Breast epithelium (tissue), 4 donors: ENCODE measurements at regions not wholly inside any gene's neighbourhood (a gene's known extent, or its start where the extent isn't known, plus 50 kb on each side); places are given as distances from the start of the nearest gene placed in this dataset.
"Not testable (repeated sequence)": the region's sequence is repeated elsewhere in the genome, so short reads cannot be mapped to it uniquely, and the experiment has no call there.

ENCODE experiments used
- DNase-seq, 2 donors: peaks; one replicate each; pipeline ENCODE4 v3.0.0-alpha.2; 2019; ENCODE audit warnings: low spot score in 2 of 2
- H3K27ac ChIP-seq, 2 donors: fragments of 200-600 bp; sonication (generic) in 1 of 2; one replicate each; pipeline ENCODE4 v1.5.1; 2016 to 2019; ENCODE audit warnings: mild to moderate bottlenecking in 1 of 2
- H3K27me3 ChIP-seq, 2 donors: fragments of 200-600 bp; sonication (generic) in 1 of 2; one replicate each; pipeline versions ENCODE4 v1.5.1 to v1.6.0; 2017 to 2019; ENCODE audit warnings: control low read depth in 1 of 2, mild to moderate bottlenecking in 1 of 2
- H3K36me3 ChIP-seq: fragments of 200-600 bp; one replicate; pipeline ENCODE4 v1.5.1; 2019
- H3K4me1 ChIP-seq, 2 donors: fragments of 200-600 bp; sonication (generic); one replicate each; pipeline ENCODE4 v1.5.1; 2016 to 2019; ENCODE audit warnings: control low read depth in 1 of 2
- H3K4me3 ChIP-seq, 3 donors: fragments of 200-600 bp; sonication (generic); 1 replicate in 2 of 3; 2 replicates in 1 of 3; pipeline ENCODE4 v1.5.1; 2016 to 2019; ENCODE audit warnings: mild to moderate bottlenecking in 3 of 3, moderate library complexity in 2 of 3
- H3K9me3 ChIP-seq, 2 donors: fragments of 200-600 bp; sonication (generic) in 1 of 2; one replicate each; pipeline ENCODE4 v1.5.1; 2016 to 2019; ENCODE audit warnings: control low read depth in 1 of 2
- CTCF ChIP-seq, 3 donors: fragments of 450-650 bp; IDR thresholded peaks; one replicate each; pipeline ENCODE4 v1.5.1; 2016 to 2017; ENCODE audit warnings: antibody characterized with exemption in 3 of 3, mild to moderate bottlenecking in 3 of 3, moderate library complexity in 3 of 3
- POLR2A ChIP-seq: fragments of 450-650 bp; IDR thresholded peaks from one replicate; pipeline ENCODE4 v1.6.1; 2016; ENCODE audit warnings: antibody characterized with exemption, mild to moderate bottlenecking, moderate library complexity
- POLR2AphosphoS5 ChIP-seq, 3 donors: sonication (generic); formaldehyde crosslinking; IDR thresholded peaks; one replicate each; pipeline ENCODE4 v1.6.1; 2017; ENCODE audit warnings: antibody characterized with exemption in 3 of 3
- intact Hi-C: fragments of 100-400 bp; cut with DNase I; formaldehyde crosslinking; loops from one replicate; pipeline ENCODE4 v1.15.1; 2023; ENCODE audit warnings: low total_unique reads

DNA sequence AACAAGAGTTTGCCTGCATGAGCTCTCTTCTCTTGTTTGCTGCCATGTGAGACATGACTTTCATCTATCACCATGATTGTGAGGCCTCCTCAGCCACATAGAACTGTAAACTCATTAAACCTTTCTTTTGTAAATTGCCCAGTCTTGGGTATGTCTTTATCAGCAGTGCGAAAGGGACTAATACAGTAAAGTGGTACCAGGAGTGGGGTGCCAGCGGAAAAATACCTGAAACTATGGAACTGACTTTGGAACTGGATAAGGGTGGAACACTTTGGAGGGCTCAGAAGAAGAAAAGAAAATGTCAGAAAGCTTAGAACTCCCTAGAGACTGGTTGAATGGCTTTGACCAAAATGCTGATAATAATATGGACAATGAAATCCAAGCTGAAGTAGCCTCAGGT lies 260.9 kb downstream of the DSC3 start:
- Histone ChIP-seq H3K27ac (no peak overlapping the region), H3K36me3 (no peaks in the 10 kb centered on the region), H3K9me3 (peaks cover 11 to 16% of the 10 kb centered on the region in 2 donors), H3K4me3 (no peak overlapping the region), H3K27me3 (no peaks in the 10 kb centered on the region), H3K4me1 (no peaks in the 10 kb centered on the region)
- intact Hi-C loops: no loop called here
- no peak for TF ChIP-seq CTCF (IDR thresholded peaks at IDR 0.05)
- TF ChIP-seq POLR2A: no peak
- no peak for TF ChIP-seq POLR2AphosphoS5 (IDR thresholded peaks at IDR 0.05)
- no peak for DNase-seq

DNA sequence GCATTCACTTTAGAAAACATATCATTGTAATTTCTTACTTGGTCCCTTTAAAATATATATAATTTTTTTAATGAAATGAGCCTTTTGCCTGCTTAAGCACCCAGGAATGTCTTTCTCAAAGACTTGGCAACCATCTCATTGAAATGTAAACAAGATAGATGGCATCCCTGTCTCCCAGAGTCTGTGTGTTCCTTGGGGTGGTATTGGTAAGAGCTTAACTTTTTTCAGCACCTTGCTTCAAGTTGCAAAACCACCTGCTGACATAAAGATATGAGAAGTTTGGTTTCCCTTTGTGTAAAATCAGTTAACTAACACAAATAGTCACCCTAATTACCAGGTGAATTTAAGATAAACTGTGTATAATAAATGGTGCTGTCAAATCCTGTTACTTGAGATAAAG lies 266.9 kb downstream of the DSC3 start:
- Histone ChIP-seq H3K36me3 (no peaks in the 10 kb centered on the region), H3K4me3 (no peak overlapping the region), H3K4me1 (no peaks in the 10 kb centered on the region), H3K27me3 (no peaks in the 10 kb centered on the region), H3K9me3 (peaks cover 0 to 18% of the 10 kb centered on the region in 2 donors), H3K27ac (no peak overlapping the region)
- no peak for DNase-seq
- intact Hi-C loops: no loop called here
- TF ChIP-seq POLR2AphosphoS5 (IDR thresholded peaks at IDR 0.05) (no peak), CTCF (IDR thresholded peaks at IDR 0.05) (no peak), POLR2A (no peak)

DNA sequence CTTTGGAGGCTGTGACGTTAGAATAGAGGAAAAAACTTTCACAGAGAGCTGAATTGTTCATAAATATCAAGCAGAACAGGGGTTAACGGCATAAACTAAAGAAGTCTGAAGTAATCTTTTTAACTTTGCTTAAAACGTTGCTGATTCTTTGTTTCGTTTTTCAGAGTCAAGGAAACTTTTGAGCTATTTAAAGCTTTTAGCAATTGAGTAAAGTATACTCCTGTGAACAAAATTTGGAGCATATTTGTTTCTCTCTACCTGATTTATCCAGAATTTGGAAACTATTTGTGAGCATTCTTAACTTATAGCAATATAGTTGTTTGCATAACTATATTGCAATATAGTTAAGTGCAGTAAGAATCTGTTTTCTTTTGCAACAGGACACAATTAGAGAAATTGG lies 270.4 kb downstream of the DSC3 start:
- H3K27me3 ChIP-seq, intact Hi-C loops, H3K4me1 ChIP-seq, DNase-seq, H3K4me3 ChIP-seq, H3K27ac ChIP-seq, H3K36me3 ChIP-seq: not testable (repeated sequence)
- H3K9me3 ChIP-seq: peaks cover 0 to 14% of the 10 kb centered on the region in 2 donors

DNA sequence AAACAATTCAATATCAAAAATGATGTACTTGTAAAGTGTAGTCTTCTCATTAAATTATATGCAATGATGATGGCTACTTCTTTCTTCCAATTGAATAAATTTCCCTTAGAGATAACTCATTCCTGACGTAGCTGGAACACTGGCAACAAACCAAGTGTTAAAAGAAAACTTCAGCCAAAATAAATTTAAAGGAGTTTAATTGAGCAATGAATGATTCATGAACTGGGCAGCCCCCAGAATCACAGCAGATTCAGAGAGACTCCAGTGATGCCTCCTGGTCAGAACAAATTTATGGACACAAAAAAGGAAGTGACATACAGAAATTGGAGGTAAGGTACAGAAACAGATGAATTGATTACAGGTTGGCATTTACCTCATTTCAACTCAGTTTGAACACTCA lies 276.5 kb downstream of the DSC3 start:
- Histone ChIP-seq H3K27ac (no peak overlapping the region), H3K36me3 (no peaks in the 10 kb centered on the region), H3K4me3 (no peak overlapping the region), H3K9me3 (no peaks in the 10 kb centered on the region), H3K27me3 (no peaks in the 10 kb centered on the region), H3K4me1 (no peaks in the 10 kb centered on the region)
- no peak for DNase-seq
- intact Hi-C loops: no loop called here
- TF ChIP-seq POLR2AphosphoS5 (IDR thresholded peaks at IDR 0.05) (no peak), POLR2A (no peak), CTCF (IDR thresholded peaks at IDR 0.05) (no peak)

GRCh38 chr18:30765247-30765646 lies 277.3 kb downstream of the DSC3 start:
- H3K27me3 ChIP-seq: no peaks in the 10 kb centered on the region
- no peaks in the 10 kb centered on the region for H3K9me3 ChIP-seq
- no peaks in the 10 kb centered on the region for H3K4me1 ChIP-seq
- H3K27ac ChIP-seq: no peak overlapping the region
- no peak for TF ChIP-seq POLR2AphosphoS5 (IDR thresholded peaks at IDR 0.05)
- no peak for TF ChIP-seq POLR2A
- no peak for TF ChIP-seq CTCF (IDR thresholded peaks at IDR 0.05)
- no peaks in the 10 kb centered on the region for H3K36me3 ChIP-seq
- H3K4me3 ChIP-seq: no peak overlapping the region
- intact Hi-C loops: no loop called here
- DNase-seq: no peak

DNA sequence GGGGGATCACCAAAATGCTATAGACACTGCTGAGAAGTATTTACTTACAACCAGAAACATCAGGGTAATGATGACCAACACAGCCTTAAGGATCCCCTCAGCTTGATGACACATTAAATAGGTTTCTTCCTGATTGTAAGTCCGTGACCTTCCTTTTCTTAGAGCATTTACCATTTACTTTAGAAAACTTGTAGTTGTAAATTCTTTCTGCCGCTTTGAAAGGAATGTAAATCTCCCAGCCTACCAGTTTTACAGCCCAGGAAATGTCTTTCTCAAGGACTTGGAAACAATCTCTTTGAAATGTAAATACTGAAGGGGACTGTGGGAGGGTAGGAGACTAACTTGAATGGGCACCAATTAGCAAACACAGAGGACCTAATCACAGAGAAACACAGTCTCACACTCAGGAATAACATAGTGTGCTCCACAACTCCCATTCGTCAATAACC lies 278.6 kb downstream of the DSC3 start:
- Histone ChIP-seq H3K4me3 (no peak overlapping the region), H3K27me3 (no peaks in the 10 kb centered on the region), H3K36me3 (no peaks in the 10 kb centered on the region), H3K9me3 (no peaks in the 10 kb centered on the region), H3K4me1 (no peaks in the 10 kb centered on the region), H3K27ac (no peak overlapping the region)
- intact Hi-C loops: no loop called here
- DNase-seq: no peak
- no peak for TF ChIP-seq POLR2AphosphoS5 (IDR thresholded peaks at IDR 0.05)
- no peak for TF ChIP-seq POLR2A
- no peak for TF ChIP-seq CTCF (IDR thresholded peaks at IDR 0.05)
